ENCODE measurements at regions not wholly inside any gene's neighbourhood (a gene's known extent, or its start where the extent isn't known, plus 50 kb on each side); places are given as distances from the start of the nearest gene placed in this dataset.

- no peak for DNase-seq
These were observed 157.0 kb downstream of the COPRS start for GRCh38 chr17:31702041-31702440.

- no peak for DNase-seq
These were observed 158.1 kb downstream of the COPRS start for GRCh38 chr17:31700973-31701372.

GRCh38 chr17:31699886-31700285 lies 159.2 kb downstream of the COPRS start:
- DNase-seq, result no peak

GRCh38 chr17:31699281-31699680 lies 159.8 kb downstream of the COPRS start:
- no peak for DNase-seq

- DNase-seq, result no peak
These were observed 160.3 kb downstream of the COPRS start for GRCh38 chr17:31698751-31699150.

GRCh38 chr17:31697838-31698237 lies 161.2 kb downstream of the COPRS start:
- no peak for DNase-seq

GRCh38 chr17:31696703-31697325 lies 162.2 kb downstream of the COPRS start:
- no peak for DNase-seq

GRCh38 chr17:31696184-31696602 lies 162.9 kb downstream of the COPRS start:
- DNase-seq, result no peak

GRCh38 chr17:31695456-31696090 lies 163.5 kb downstream of the COPRS start:
- DNase-seq, result no peak

- DNase-seq, result no peak
These were observed 165.4 kb downstream of the COPRS start for GRCh38 chr17:31693433-31694220.

GRCh38 chr17:31692632-31693031 lies 166.4 kb downstream of the COPRS start:
- no peak for DNase-seq

GRCh38 chr17:31692027-31692426 lies 167.0 kb downstream of the COPRS start:
- no peak for DNase-seq

GRCh38 chr17:31691251-31691905 lies 167.7 kb downstream of the COPRS start:
- DNase-seq, result no peak

- DNase-seq, result no peak
These were observed 168.9 kb downstream of the COPRS start for GRCh38 chr17:31690151-31690551.

GRCh38 chr17:31688701-31689100 lies 170.3 kb downstream of the COPRS start:
- no peak for DNase-seq

- DNase-seq, result no peak
These were observed 171.4 kb downstream of the COPRS start for GRCh38 chr17:31687505-31688126.

GRCh38 chr17:31686495-31686894 lies 172.5 kb downstream of the COPRS start:
- no peak for DNase-seq

- DNase-seq, result no peak
These were observed 174.1 kb downstream of the COPRS start for GRCh38 chr17:31684901-31685300.

- no peak for DNase-seq
These were observed 178.9 kb downstream of the COPRS start for GRCh38 chr17:31680126-31680525.

- DNase-seq, result no peak
These were observed 179.4 kb downstream of the COPRS start for GRCh38 chr17:31679667-31680066.

GRCh38 chr17:31678431-31678830 lies 180.6 kb downstream of the COPRS start:
- DNase-seq, result no peak

GRCh38 chr17:31677681-31678080 lies 181.4 kb downstream of the COPRS start:
- DNase-seq, result no peak

- DNase-seq, result no peak
These were observed 182.0 kb downstream of the COPRS start for GRCh38 chr17:31677036-31677435.

Measured in AML-193 (cell line).